C4-2B (cell line): ENCODE measurements at regions not wholly inside any gene's neighbourhood (a gene's known extent, or its start where the extent isn't known, plus 50 kb on each side); places are given as distances from the start of the nearest gene placed in this dataset.

Experiments
- H3K27ac ChIP-seq: fragments of 450-650 bp; 2 replicates; pipeline ENCODE4 v1.5.1; 2017
- ZFX ChIP-seq: fragments of 450-650 bp; IDR thresholded peaks from 2 replicates; pipeline ENCODE4 v1.6.1; 2017
- TF ChIP-seq, protein P1 (sequence below): fragments of 450-650 bp; conservative IDR thresholded peaks from 2 replicates; pipeline ENCODE4 v1.5.1; 2017; ENCODE audit warnings: mild to moderate bottlenecking

DNA sequence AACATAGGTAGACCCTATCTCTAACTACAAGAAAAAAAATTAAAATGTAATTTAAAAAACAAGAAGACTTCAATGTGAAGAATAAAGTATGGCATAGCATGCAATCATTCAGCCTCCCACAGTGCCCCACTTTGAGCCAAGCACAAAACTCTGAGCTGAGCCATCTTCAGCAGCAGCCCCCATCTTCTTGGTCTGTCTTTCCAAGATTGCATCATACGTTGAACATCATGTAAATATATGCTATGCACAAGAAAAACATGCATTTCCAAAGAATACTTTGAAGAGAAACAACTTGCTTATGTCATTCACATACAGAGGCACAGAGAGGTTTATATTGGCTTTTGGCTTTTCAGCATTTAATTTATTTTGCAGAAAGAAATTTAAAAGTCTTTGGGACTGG lies 105.8 kb upstream of the TMPO start:
- TF ChIP-seq, protein P1, sequence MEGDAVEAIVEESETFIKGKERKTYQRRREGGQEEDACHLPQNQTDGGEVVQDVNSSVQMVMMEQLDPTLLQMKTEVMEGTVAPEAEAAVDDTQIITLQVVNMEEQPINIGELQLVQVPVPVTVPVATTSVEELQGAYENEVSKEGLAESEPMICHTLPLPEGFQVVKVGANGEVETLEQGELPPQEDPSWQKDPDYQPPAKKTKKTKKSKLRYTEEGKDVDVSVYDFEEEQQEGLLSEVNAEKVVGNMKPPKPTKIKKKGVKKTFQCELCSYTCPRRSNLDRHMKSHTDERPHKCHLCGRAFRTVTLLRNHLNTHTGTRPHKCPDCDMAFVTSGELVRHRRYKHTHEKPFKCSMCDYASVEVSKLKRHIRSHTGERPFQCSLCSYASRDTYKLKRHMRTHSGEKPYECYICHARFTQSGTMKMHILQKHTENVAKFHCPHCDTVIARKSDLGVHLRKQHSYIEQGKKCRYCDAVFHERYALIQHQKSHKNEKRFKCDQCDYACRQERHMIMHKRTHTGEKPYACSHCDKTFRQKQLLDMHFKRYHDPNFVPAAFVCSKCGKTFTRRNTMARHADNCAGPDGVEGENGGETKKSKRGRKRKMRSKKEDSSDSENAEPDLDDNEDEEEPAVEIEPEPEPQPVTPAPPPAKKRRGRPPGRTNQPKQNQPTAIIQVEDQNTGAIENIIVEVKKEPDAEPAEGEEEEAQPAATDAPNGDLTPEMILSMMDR = no peak
- no peak for TF ChIP-seq ZFX

DNA sequence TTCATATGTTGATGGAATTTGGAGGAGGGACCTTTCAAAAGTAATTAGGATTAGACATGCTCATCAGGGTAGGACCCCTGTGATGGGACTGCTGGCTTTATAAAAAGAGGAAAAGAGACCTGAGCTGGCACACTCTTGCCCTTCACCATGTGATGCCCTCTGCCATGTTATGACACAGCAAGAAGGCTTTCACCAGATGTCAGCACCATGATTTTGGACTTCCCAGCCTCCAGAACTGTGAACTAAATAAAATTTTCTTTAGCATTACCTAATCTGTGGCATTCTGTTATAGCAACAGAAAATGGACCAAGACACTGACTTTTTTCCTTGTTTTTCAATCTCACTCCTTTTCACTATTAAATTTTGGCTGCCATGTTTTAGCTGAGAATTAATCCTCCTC lies 105.0 kb upstream of the TMPO start:
- H3K27ac ChIP-seq = no peak overlapping the region
- TF ChIP-seq, protein P1 = no peak
- no peak for TF ChIP-seq ZFX

More for the DNA sequence above, 105.8 kb upstream of the TMPO start:
- no peak overlapping the region for H3K27ac ChIP-seq

DNA sequence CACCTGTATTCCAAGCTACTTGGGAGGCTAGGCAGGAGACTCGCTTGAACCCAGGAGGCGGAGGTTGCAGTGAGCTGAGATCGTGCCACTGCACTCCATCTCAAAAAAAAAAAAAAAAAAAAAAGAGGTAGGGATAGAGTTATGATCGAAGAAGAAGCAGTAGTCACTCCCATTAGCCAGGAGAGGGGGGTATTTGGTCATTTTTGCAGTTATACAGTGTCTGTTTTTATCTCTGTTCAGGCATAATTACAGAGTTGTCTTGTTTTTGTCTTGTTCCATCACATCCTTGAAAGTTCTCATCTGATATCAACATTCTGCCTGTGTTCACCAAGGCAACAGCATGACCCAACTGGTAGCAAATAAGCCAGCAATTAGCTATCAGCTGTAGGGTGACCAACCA lies 98.5 kb upstream of the TMPO start:
- TF ChIP-seq, protein P1 = no peak
- TF ChIP-seq ZFX = no peak
- no peak overlapping the region for H3K27ac ChIP-seq

DNA sequence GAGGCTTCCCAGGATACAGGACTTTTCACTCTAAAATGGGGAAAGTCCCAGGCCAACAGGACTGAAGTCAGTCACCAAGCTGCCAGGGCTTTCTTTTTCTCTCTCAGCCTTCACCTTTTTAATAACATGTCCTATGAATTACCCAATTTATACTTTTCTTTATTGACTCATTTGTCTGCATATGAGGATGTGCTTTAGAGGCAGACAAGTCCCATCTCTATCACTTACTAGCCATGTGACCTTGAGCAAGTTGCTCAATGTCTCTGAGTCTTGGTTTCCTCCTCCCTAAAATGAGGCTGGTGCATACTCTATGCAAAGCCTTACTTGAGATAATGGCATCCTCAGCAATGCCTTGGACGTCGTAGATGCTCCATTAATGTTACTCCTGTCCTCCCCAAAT lies 98.1 kb upstream of the TMPO start:
- H3K27ac ChIP-seq = no peak overlapping the region
- TF ChIP-seq, protein P1 = no peak
- no peak for TF ChIP-seq ZFX

DNA sequence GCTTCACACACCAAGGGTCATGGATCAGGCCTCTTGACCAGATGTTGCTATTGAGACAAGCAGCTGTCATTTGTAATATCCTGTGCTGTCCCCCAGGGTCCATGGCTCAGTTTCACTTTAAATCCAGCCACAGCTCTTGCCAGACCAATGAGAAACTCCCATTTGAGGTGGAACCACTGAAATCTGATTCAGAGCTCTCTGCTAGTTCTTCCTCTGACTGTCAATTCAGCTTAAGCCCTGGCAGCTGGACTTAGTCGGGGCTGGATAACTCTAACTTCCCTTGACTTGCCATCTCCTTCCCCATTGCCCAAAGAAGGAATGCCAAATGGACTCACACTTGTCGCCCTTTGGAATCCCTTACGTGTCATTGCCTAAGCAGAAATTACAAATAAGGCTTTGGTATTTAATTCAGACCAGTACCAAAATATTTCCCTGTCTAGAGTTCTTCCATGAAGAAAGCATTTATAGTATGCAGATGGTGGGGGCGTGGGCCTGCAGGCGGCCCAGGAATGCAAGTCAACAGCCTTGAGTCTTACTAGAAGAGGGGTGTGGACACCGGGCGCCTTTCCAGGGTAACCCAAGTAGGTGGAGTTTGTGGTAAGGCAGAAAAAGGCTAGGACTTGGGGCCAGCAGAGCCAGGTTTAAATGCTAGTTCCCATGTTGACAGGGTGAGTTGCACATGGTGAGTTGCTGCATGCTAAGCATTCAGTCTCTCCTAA lies 96.9 kb upstream of the TMPO start:
- no peak for TF ChIP-seq ZFX
- TF ChIP-seq, protein P1 = no peak
- no peak overlapping the region for H3K27ac ChIP-seq

DNA sequence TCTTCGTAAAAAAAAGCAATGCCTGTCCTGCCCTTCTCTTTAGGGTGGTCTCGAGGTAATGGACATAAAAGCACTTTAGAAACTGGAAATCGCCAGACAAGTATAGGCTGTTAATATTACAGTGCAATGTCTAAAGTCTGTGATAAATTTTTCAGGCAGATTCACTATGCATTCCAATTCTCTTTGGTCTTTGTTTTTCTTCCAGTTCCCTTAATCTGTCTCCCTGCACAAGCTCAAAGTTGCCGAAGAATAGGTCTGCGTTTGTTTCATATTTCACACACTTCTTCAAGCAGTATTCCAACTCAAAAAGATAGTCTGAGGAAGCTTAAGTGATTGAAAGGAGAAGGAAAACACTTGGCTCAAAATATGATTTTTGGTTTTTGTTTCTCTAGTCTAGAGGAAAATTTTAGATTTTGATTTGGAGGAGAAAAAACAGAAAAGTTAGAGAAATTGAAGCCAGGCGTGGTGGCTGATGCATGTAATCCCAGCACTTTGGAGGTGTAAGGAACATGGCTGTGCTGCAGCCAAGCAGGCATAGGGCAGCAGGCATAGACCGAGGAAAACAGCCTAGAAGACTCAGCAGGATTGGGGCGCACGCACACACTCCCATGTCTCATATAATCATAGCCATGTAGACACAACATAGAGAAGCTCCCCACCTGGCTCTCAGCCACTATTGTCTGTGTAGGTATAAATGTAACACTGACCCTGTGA lies 96.2 kb upstream of the TMPO start:
- TF ChIP-seq, protein P1 = no peak
- no peak for TF ChIP-seq ZFX
- no peak overlapping the region for H3K27ac ChIP-seq

DNA sequence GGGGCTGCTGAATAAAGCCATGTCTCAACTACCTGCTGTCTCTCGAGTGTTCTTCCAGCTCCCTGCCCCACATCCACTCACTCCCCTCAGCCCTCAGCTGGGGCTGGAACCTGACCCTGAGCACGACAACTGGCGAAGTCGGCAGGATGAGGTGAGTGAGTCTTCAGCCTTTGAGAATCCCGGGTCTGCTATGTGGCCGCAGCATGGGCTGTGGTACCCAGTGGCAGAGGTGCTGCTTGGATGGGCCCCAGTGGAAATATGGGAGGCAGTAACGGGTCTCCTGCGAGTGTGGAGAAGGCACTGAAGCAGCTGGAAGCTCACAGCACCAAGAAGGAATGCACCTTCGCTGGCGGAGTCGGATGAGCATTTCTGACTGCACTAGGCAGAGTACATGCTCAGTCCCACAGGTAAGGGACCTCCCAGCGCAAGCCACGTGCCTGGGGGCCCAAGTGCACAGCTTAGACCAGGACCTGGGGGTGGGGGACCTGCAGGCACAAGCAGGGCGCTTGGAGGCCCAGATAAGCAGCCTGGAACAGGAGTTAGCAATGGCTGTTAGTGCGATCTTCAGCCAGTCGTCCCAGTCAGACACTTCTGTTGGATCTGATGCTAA lies 95.5 kb upstream of the TMPO start:
- no peak overlapping the region for H3K27ac ChIP-seq
- TF ChIP-seq, protein P1 = no peak
- no peak for TF ChIP-seq ZFX
